ENCODE measurements at regions not wholly inside any gene's neighbourhood (a gene's known extent, or its start where the extent isn't known, plus 50 kb on each side); places are given as distances from the start of the nearest gene placed in this dataset.

DNA sequence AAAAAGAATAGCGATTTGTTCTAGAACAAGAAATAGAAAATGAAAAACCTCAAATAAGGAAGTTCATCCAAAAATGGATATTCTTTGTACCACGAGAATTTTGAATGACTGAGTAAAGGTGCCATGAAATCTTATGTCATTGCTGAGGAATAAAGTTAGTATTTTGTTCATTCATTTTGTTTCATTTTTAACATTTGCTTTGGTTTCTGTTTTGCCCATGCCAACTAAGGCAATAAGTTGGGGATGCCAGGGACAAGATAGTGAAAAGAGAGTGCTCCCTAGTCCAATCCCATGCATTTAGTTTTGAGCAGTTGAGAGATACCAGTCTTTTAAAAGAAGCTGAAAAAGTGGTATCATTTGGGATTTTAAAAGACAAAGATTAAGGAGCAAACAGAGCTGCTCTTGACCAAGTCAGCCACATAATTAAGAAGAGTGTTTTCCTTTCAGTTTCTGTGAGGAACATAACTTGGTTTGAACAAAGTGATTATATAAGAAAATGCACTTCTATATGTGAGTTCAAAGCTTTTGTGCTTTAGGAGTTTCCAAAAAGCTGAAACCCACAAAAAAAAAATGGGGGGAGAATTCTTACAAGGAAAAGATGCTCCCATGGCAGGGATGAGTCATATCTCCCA lies 201.4 kb downstream of the PLOD2 start:
- TF ChIP-seq, protein P1, sequence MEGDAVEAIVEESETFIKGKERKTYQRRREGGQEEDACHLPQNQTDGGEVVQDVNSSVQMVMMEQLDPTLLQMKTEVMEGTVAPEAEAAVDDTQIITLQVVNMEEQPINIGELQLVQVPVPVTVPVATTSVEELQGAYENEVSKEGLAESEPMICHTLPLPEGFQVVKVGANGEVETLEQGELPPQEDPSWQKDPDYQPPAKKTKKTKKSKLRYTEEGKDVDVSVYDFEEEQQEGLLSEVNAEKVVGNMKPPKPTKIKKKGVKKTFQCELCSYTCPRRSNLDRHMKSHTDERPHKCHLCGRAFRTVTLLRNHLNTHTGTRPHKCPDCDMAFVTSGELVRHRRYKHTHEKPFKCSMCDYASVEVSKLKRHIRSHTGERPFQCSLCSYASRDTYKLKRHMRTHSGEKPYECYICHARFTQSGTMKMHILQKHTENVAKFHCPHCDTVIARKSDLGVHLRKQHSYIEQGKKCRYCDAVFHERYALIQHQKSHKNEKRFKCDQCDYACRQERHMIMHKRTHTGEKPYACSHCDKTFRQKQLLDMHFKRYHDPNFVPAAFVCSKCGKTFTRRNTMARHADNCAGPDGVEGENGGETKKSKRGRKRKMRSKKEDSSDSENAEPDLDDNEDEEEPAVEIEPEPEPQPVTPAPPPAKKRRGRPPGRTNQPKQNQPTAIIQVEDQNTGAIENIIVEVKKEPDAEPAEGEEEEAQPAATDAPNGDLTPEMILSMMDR (IDR thresholded peaks at IDR 0.05), result no peak
- TF ChIP-seq POLR2A (IDR thresholded peaks at IDR 0.05), result no peak
